ENCODE measurements at regions not wholly inside any gene's neighbourhood (a gene's known extent, or its start where the extent isn't known, plus 50 kb on each side); places are given as distances from the start of the nearest gene placed in this dataset.
"Not testable (repeated sequence)": the region's sequence is repeated elsewhere in the genome, so short reads cannot be mapped to it uniquely, and the experiment has no call there.

- no peak for DNase-seq
These were observed 210.5 kb upstream of the SHH start for GRCh38 chr7:156022483-156023459.

GRCh38 chr7:156021471-156021870 is 209.2 kb upstream of the SHH start:
- DNase-seq = no peak

GRCh38 chr7:156020566-156020965 is 208.3 kb upstream of the SHH start:
- DNase-seq = no peak

- DNase-seq = no peak
These were observed 207.7 kb upstream of the SHH start for GRCh38 chr7:156019776-156020565.

GRCh38 chr7:156019308-156019707 is 207.0 kb upstream of the SHH start:
- no peak for DNase-seq

GRCh38 chr7:156017916-156018700 is 205.8 kb upstream of the SHH start:
- no peak for DNase-seq

GRCh38 chr7:156017431-156017830 is 205.2 kb upstream of the SHH start:
- no peak for DNase-seq

GRCh38 chr7:156015237-156016020 is 203.2 kb upstream of the SHH start:
- no peak for DNase-seq

- no peak for DNase-seq
These were observed 202.5 kb upstream of the SHH start for GRCh38 chr7:156014808-156015207.

GRCh38 chr7:156014201-156014600 is 201.9 kb upstream of the SHH start:
- DNase-seq = no peak

GRCh38 chr7:156012412-156012811 is 200.1 kb upstream of the SHH start:
- no peak for DNase-seq

- DNase-seq = no peak
These were observed 197.3 kb upstream of the SHH start for GRCh38 chr7:156009569-156009968.

- not testable (repeated sequence) for DNase-seq
These were observed 194.6 kb upstream of the SHH start for GRCh38 chr7:156006876-156007275.

- DNase-seq = no peak
These were observed 193.8 kb upstream of the SHH start for GRCh38 chr7:156006024-156006423.

GRCh38 chr7:156005202-156005691 is 193.0 kb upstream of the SHH start:
- DNase-seq = no peak

- DNase-seq = no peak
These were observed 192.3 kb upstream of the SHH start for GRCh38 chr7:156004265-156005201.

- DNase-seq = no peak
These were observed 191.2 kb upstream of the SHH start for GRCh38 chr7:156003220-156004162.

GRCh38 chr7:156002362-156003066 is 190.3 kb upstream of the SHH start:
- no peak for DNase-seq

All from stimulated activated CD4-positive, alpha-beta T cell treated with anti-CD3 and anti-CD28 coated beads, Interleukin-15, amount 100 ng/mL, for 24 hours (primary cell).